Colonic mucosa (tissue), 4 donors: ENCODE measurements at regions not wholly inside any gene's neighbourhood (a gene's known extent, or its start where the extent isn't known, plus 50 kb on each side); places are given as distances from the start of the nearest gene placed in this dataset.

Experiments used
- DNase-seq: peaks from one replicate; pipeline ENCODE4 v3.0.0-alpha.2; 2020
- H3K27ac ChIP-seq: fragments of 200-600 bp; one replicate; pipeline ENCODE4 v1.8.0; 2021
- H3K27me3 ChIP-seq: fragments of 200-600 bp; one replicate; pipeline ENCODE4 v1.8.0; 2021
- H3K36me3 ChIP-seq: fragments of 200-600 bp; one replicate; pipeline ENCODE4 v1.8.0; 2021
- H3K4me1 ChIP-seq: fragments of 200-600 bp; one replicate; pipeline ENCODE4 v1.8.0; 2021; ENCODE audit warnings: mild to moderate bottlenecking
- H3K4me3 ChIP-seq: fragments of 200-600 bp; one replicate; pipeline ENCODE4 v1.8.0; 2021
- H3K9ac ChIP-seq, 2 donors: one replicate each; pipeline ENCODE4 v1.7.0; 2013; ENCODE audit warnings: control low read depth in 2 of 2, low read depth in 2 of 2, low read length in 2 of 2
- H3K9me3 ChIP-seq: fragments of 200-600 bp; one replicate; pipeline ENCODE4 v1.8.0; 2021
- intact Hi-C: fragments of 100-400 bp; cut with DNase I; formaldehyde crosslinking; loops from one replicate; pipeline ENCODE4 v1.14.1; 2022
- TF ChIP-seq, protein P1 (sequence below): fragments of 200-600 bp; IDR thresholded peaks from one replicate; pipeline ENCODE4 v1.8.0; 2022; ENCODE audit warnings: antibody characterized with exemption, mild to moderate bottlenecking
- donor health status: healthy.
- donor health status: DM: no; HTN: no; CAD: no.
- donor health status: DM: no; HTN: no; CAD: no.

DNA sequence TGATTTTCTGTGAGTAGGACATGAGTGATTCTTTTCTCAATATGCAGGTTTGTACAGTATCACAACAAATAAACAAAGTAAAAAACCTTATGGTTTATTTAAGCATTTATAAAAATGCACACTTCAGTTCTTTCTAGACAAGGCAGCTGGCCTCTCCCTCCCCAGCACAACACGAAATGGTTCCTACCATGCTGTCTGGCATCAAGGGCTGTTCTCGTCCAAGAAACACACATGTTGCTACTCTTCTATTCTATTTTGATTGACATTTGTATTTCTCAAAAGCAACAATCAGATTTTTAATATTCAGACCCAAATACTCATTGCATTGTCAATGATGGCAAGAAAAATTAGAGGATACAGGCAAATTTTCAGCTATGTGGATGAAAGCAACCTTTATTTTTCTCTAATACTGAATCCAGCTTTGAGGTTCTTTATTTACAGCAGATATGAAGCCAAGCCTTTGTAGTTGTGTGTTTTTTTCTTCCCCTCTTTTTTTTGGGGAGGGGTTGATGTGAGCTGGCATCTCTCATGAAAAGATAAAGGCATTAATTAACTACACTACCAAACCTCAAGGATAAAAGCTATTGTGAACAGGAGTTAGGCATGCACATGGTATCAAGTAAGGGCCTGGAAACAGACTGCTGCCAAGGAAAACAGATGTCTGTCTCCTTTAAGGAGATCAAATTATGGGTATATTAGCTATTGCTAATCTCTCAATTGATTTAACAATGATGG is 96.4 kb upstream of the PREP start:
- DNase-seq, result no peak

GRCh38 chr6:105497549-105497948 is 94.7 kb upstream of the PREP start:
- Histone ChIP-seq H3K4me1 (no peaks in the 10 kb centered on the region), H3K27ac (no peak overlapping the region), H3K27me3 (no peaks in the 10 kb centered on the region), H3K9ac (no peak overlapping the region), H3K4me3 (no peak overlapping the region), H3K9me3 (no peaks in the 10 kb centered on the region), H3K36me3 (no peaks in the 10 kb centered on the region)
- intact Hi-C loops, result no loop called here
- no peak for DNase-seq
- TF ChIP-seq, protein P1, sequence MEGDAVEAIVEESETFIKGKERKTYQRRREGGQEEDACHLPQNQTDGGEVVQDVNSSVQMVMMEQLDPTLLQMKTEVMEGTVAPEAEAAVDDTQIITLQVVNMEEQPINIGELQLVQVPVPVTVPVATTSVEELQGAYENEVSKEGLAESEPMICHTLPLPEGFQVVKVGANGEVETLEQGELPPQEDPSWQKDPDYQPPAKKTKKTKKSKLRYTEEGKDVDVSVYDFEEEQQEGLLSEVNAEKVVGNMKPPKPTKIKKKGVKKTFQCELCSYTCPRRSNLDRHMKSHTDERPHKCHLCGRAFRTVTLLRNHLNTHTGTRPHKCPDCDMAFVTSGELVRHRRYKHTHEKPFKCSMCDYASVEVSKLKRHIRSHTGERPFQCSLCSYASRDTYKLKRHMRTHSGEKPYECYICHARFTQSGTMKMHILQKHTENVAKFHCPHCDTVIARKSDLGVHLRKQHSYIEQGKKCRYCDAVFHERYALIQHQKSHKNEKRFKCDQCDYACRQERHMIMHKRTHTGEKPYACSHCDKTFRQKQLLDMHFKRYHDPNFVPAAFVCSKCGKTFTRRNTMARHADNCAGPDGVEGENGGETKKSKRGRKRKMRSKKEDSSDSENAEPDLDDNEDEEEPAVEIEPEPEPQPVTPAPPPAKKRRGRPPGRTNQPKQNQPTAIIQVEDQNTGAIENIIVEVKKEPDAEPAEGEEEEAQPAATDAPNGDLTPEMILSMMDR, result no peak

More for the DNA sequence above, 96.4 kb upstream of the PREP start:
- Histone ChIP-seq H3K27me3 (no peaks in the 10 kb centered on the region), H3K4me3 (no peak overlapping the region), H3K27ac (no peak overlapping the region), H3K4me1 (no peaks in the 10 kb centered on the region), H3K9ac (no peak overlapping the region), H3K9me3 (no peaks in the 10 kb centered on the region), H3K36me3 (no peaks in the 10 kb centered on the region)
- TF ChIP-seq, protein P1, result no peak
- intact Hi-C loops, result no loop called here

DNA sequence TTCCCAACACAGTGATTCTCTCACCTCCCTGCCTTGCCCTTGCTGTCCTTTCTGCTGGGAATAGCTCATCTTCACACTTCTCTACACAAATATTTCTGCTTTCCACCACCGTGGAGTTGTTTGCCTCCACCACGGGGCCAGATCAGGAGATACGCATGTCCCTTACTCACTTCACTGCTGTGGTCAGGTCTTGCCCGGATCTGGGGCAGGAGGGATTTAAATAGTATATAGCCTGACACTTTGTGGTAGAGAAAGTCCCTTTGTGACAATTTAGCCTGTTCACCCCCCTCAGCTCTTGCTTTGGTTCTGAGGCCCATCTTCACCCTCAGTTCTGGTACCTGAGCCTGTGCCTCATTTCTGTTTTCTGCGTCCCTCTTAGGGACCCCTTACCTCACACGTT is 92.6 kb upstream of the PREP start:
- TF ChIP-seq, protein P1, result no peak
- Histone ChIP-seq H3K27ac (no peak overlapping the region), H3K9me3 (no peaks in the 10 kb centered on the region), H3K4me3 (no peak overlapping the region), H3K4me1 (no peaks in the 10 kb centered on the region), H3K36me3 (no peaks in the 10 kb centered on the region), H3K9ac (no peak overlapping the region), H3K27me3 (no peaks in the 10 kb centered on the region)
- DNase-seq, result no peak
- intact Hi-C loops, result no loop called here

- intact Hi-C loops, result no loop called here
- no peak overlapping the region for H3K27ac ChIP-seq
- H3K27me3 ChIP-seq, result no peaks in the 10 kb centered on the region
- no peaks in the 10 kb centered on the region for H3K36me3 ChIP-seq
- DNase-seq, result no peak
- H3K4me3 ChIP-seq, result no peak overlapping the region
- H3K4me1 ChIP-seq, result no peaks in the 10 kb centered on the region
- TF ChIP-seq, protein P1, result no peak
- no peak overlapping the region for H3K9ac ChIP-seq
- H3K9me3 ChIP-seq, result no peaks in the 10 kb centered on the region
Measured at GRCh38 chr6:105494688-105495087, 91.8 kb upstream of the PREP start.

DNA sequence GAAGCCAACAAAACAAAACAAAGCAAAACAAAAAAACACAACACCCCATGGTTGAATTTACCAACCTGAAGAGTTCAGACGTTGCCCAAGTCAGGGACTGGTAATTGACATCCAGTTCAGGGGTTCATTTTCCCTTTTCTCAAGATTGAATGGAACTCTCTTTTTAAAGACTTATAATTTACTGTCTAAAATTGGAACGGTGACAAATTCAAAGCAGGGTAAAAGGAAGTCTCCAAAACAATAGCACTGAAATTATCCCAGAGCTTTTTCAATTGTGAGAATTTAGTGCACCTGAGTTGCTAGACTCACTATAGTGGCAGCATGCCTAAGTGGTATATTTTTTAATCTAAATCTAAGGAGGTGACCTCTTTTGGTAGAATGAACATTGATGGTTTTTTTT is 90.9 kb upstream of the PREP start:
- no peak overlapping the region for H3K27ac ChIP-seq

More for the DNA sequence above, 90.9 kb upstream of the PREP start:
- Histone ChIP-seq H3K4me1 (no peaks in the 10 kb centered on the region), H3K4me3 (no peak overlapping the region), H3K9me3 (no peaks in the 10 kb centered on the region), H3K36me3 (no peaks in the 10 kb centered on the region), H3K27me3 (no peaks in the 10 kb centered on the region), H3K9ac (no peak overlapping the region)
- no peak for DNase-seq
- TF ChIP-seq, protein P1, result no peak
- intact Hi-C loops, result no loop called here
